B cell (primary cell): ENCODE measurements at regions not wholly inside any gene's neighbourhood (a gene's known extent, or its start where the extent isn't known, plus 50 kb on each side); places are given as distances from the start of the nearest gene placed in this dataset.
A peak's percentile ranks its signal among the peaks of the same experiment; 100 is the strongest.
"Not testable (repeated sequence)": the region's sequence is repeated elsewhere in the genome, so short reads cannot be mapped to it uniquely, and the experiment has no call there.

ENCODE experiments used
- ATAC-seq: fragments of 200-7000 bp; cut with Tn5 transposase; one replicate; pipeline ENCODE4 v1.10.0; 2021; ENCODE audit warnings: low read depth, mild to moderate bottlenecking, moderate number of reproducible peaks, moderate library complexity
- CTCF ChIA-PET: fragments of 350-600 bp; sonication (Branson Sonifier 250); formaldehyde crosslinking; loops from one replicate; lab custom pipeline; 2021; ENCODE audit warnings: antibody characterized with exemption, inconsistent platforms; lab: Charles Lee
- POLR2A ChIA-PET: fragments of 350-600 bp; sonication (Branson Sonifier 250); formaldehyde crosslinking; loops from one replicate; lab custom pipeline; 2021; ENCODE audit warnings: antibody characterized with exemption; lab: Charles Lee
- DNase-seq: peaks from one replicate; pipeline ENCODE4 v3.0.0; 2013
- H2AFZ ChIP-seq: 2 replicates; pipeline ENCODE4 v1.6.1; 2012; ENCODE audit warnings: mild to moderate bottlenecking, low read depth, low read length; ENCODE audit not compliant: insufficient read depth, poor library complexity, severe bottlenecking
- H3K27ac ChIP-seq, 2 donors: 1 replicate in 1 of 2; 2 replicates in 1 of 2; pipeline ENCODE4 v1.5.1; 2012 to 2013; ENCODE audit warnings: low read length in 2 of 2, mild to moderate bottlenecking in 2 of 2, moderate library complexity in 1 of 2
- H3K27me3 ChIP-seq, 4 experiments: fragments of 200-600 bp in 1 of 4; sonication (generic) in 1 of 4; replicated peaks in 1 of 4; 1 replicate in 2 of 4; 2 replicates in 2 of 4; pipeline versions ENCODE4 v1.6.1 to v1.7.0; 2013 to 2016; ENCODE audit warnings: low read length in 3 of 4, mild to moderate bottlenecking in 2 of 4, mixed read lengths in 1 of 4, moderate library complexity in 1 of 4; ENCODE audit not compliant: insufficient read depth in 4 of 4, control insufficient read depth in 3 of 4; ENCODE audit errors: control extremely low read depth in 1 of 4
- H3K36me3 ChIP-seq, 2 experiments: replicated peaks in 1 of 2; 1 replicate in 1 of 2; 2 replicates in 1 of 2; pipeline versions ENCODE4 v1.6.1 to v1.7.1; 2013; ENCODE audit warnings: low read length in 1 of 2; ENCODE audit not compliant: insufficient read depth in 2 of 2, control insufficient read depth in 1 of 2; ENCODE audit errors: control extremely low read depth in 1 of 2, extremely low read depth in 1 of 2
- H3K4me1 ChIP-seq, 2 donors: fragments of 200-600 bp in 1 of 2; sonication (generic) in 1 of 2; 1 replicate in 1 of 2; 2 replicates in 1 of 2; pipeline versions ENCODE4 v1.5.1 to v1.6.1; 2013 to 2017; ENCODE audit warnings: low read length in 2 of 2; ENCODE audit not compliant: control insufficient read depth in 2 of 2, insufficient read depth in 2 of 2
- H3K4me2 ChIP-seq: replicated peaks from 2 replicates; pipeline ENCODE3; 2012; ENCODE audit warnings: mild to moderate bottlenecking, low read depth, low read length; ENCODE audit not compliant: poor library complexity, severe bottlenecking
- H3K4me3 ChIP-seq, 5 experiments: fragments of 200-600 bp in 1 of 5; sonication (generic) in 1 of 5; 1 replicate in 3 of 5; 2 replicates in 2 of 5; pipeline versions ENCODE4 v1.5.1 to v1.7.0; 2011 to 2016; ENCODE audit warnings: low read length in 4 of 5, mild to moderate bottlenecking in 4 of 5, low read depth in 2 of 5, control low read depth in 1 of 5, moderate library complexity in 1 of 5; ENCODE audit not compliant: insufficient read depth in 1 of 5; ENCODE audit errors: control extremely low read depth in 1 of 5, extremely low read depth in 1 of 5
- H3K79me2 ChIP-seq: fragments of 200-600 bp; sonication (generic); one replicate; pipeline ENCODE4 v1.6.0; 2016; ENCODE audit warnings: low read length; ENCODE audit not compliant: control insufficient read depth, insufficient read depth
- H3K9ac ChIP-seq: fragments of 200-600 bp; sonication (generic); 2 replicates; pipeline ENCODE4 v1.6.1; 2017; ENCODE audit warnings: mild to moderate bottlenecking, low read length, moderate library complexity
- H3K9me3 ChIP-seq, 3 donors: one replicate each; pipeline versions ENCODE4 v1.6.1 to v1.7.1; 2013; ENCODE audit warnings: low read length in 2 of 3; ENCODE audit not compliant: control insufficient read depth in 2 of 3, insufficient read depth in 1 of 3; ENCODE audit errors: control extremely low read depth in 1 of 3
- H4K20me1 ChIP-seq: 2 replicates; pipeline ENCODE4 v1.6.0; 2012; ENCODE audit warnings: mild to moderate bottlenecking, low read length; ENCODE audit not compliant: insufficient read depth, control insufficient read depth, poor library complexity, severe bottlenecking
- H3K27ac Mint-ChIP-seq: one replicate; pipeline ENCODE4 v1.8.0; 2021; ENCODE audit warnings: mixed read lengths
- H3K27me3 Mint-ChIP-seq: one replicate; pipeline ENCODE4 v1.8.0; 2021; ENCODE audit warnings: mixed read lengths
- H3K4me1 Mint-ChIP-seq: one replicate; pipeline ENCODE4 v1.8.0; 2021; ENCODE audit warnings: mixed read lengths
- H3K4me3 Mint-ChIP-seq: one replicate; pipeline ENCODE4 v1.8.0; 2021; ENCODE audit warnings: mixed read lengths
- H3K9me3 Mint-ChIP-seq: one replicate; pipeline ENCODE4 v1.8.0; 2022; ENCODE audit warnings: mixed read lengths; ENCODE audit not compliant: insufficient read depth
- WGBS: methylation state at CpG from one replicate; pipeline ENCODE4 v1.1.5; 2013; ENCODE audit warnings: missing lambda C conversion rate; ENCODE audit not compliant: insufficient coverage; 5-methylcytosine and 5-hydroxymethylcytosine counted together
- intact Hi-C: fragments of 100-400 bp; cut with micrococcal nuclease; formaldehyde crosslinking; loops from one replicate; pipeline ENCODE4 v1.10.0; 2022

GRCh38 chr4:141332359-141333181 is 111.9 kb downstream of the ZNF330 start:
- H3K27ac Mint-ChIP-seq, POLR2A ChIA-PET, H3K79me2 ChIP-seq, H3K27ac ChIP-seq, H2AFZ ChIP-seq, DNase-seq, H3K4me1 Mint-ChIP-seq, H3K4me3 ChIP-seq, H4K20me1 ChIP-seq, ATAC-seq, H3K36me3 ChIP-seq, H3K9me3 Mint-ChIP-seq, intact Hi-C loops, H3K4me1 ChIP-seq, H3K27me3 ChIP-seq, H3K4me2 ChIP-seq, H3K9ac ChIP-seq, H3K9me3 ChIP-seq: not testable (repeated sequence)
- peaks cover 32% of the 10 kb centered on the region for H3K27me3 Mint-ChIP-seq
- peak overlapping the region; percentile 36 for H3K4me3 Mint-ChIP-seq
- WGBS = 55% methylated on average over 26 of the region's 33 CpGs
- CTCF ChIA-PET = interaction anchor here (0.7 kb wide), 1 partner anchor 15 kb away, joined by 4 read pairs; no protein-coding TSS in a partner anchor

- peaks cover 35% of the 10 kb centered on the region for H3K27me3 Mint-ChIP-seq
- H3K4me3 Mint-ChIP-seq = not testable (repeated sequence)
Measured at GRCh38 chr4:141333456-141334230, 112.9 kb downstream of the ZNF330 start.

More at GRCh38 chr4:141333456-141334230, 112.9 kb downstream of the ZNF330 start:
- H3K79me2 ChIP-seq, H3K4me2 ChIP-seq, H3K27me3 ChIP-seq, ATAC-seq, H3K4me1 ChIP-seq, POLR2A ChIA-PET, H3K27ac ChIP-seq, CTCF ChIA-PET, H3K36me3 ChIP-seq, H3K9ac ChIP-seq, H4K20me1 ChIP-seq, H3K9me3 ChIP-seq, H3K4me3 ChIP-seq, intact Hi-C loops, H3K9me3 Mint-ChIP-seq, H3K27ac Mint-ChIP-seq, DNase-seq, H3K4me1 Mint-ChIP-seq: not testable (repeated sequence)
- 8% methylated on average over 10 of the region's 24 CpGs for WGBS
- H2AFZ ChIP-seq = peak overlapping the region; percentile 28
